IMR-90 (cell line): ENCODE measurements at regions not wholly inside any gene's neighbourhood (a gene's known extent, or its start where the extent isn't known, plus 50 kb on each side); places are given as distances from the start of the nearest gene placed in this dataset.

Experiments used
- CTCF ChIP-seq: conservative IDR thresholded peaks from 2 replicates; pipeline ENCODE4 v1.5.1; 2012; ENCODE audit warnings: mild to moderate bottlenecking, low read depth, low read length, improper control_type of control experiment
- FOS ChIP-seq: fragments of 150-350 bp; IDR thresholded peaks from 2 replicates; pipeline ENCODE4 v1.6.1; 2016; ENCODE audit warnings: low read depth, low read length
- MAFK ChIP-seq: IDR thresholded peaks from 2 replicates; pipeline ENCODE4 v1.6.1; 2012; ENCODE audit warnings: low read depth, low read length, improper control_type of control experiment
- NFE2L2 ChIP-seq: fragments of 150-350 bp; IDR thresholded peaks from 2 replicates; pipeline ENCODE4 v1.6.1; 2016; ENCODE audit warnings: low read depth, mild to moderate bottlenecking, low read length
- POLR2A ChIP-seq: IDR thresholded peaks from 2 replicates; pipeline ENCODE4 v1.6.1; 2012; ENCODE audit warnings: mild to moderate bottlenecking, low read depth, low read length
- RFX5 ChIP-seq: IDR thresholded peaks from 2 replicates; pipeline ENCODE4 v1.8.0; 2012; ENCODE audit warnings: low read depth, mild to moderate bottlenecking, low read length, moderate library complexity
- USF2 ChIP-seq: fragments of 150-350 bp; IDR thresholded peaks from 2 replicates; pipeline ENCODE4 v1.6.1; 2017; ENCODE audit warnings: mild to moderate bottlenecking, antibody characterized with exemption, low read length, low read depth

GRCh38 chr13:111645198-111645597 lies 324.8 kb downstream of the TEX29 start:
- TF ChIP-seq CTCF: no peak
- no peak for TF ChIP-seq POLR2A
- TF ChIP-seq RFX5: no peak
- no peak for TF ChIP-seq USF2
- no peak for TF ChIP-seq MAFK
- TF ChIP-seq FOS: no peak
- TF ChIP-seq NFE2L2: no peak
